H1 (cell line): ENCODE measurements at regions not wholly inside any gene's neighbourhood (a gene's known extent, or its start where the extent isn't known, plus 50 kb on each side); places are given as distances from the start of the nearest gene placed in this dataset.

ENCODE experiments used
- ATF2 ChIP-seq: IDR thresholded peaks from 2 replicates; pipeline ENCODE4 v1.6.1; 2012; ENCODE audit warnings: low read length, inconsistent platforms
- CBX8 ChIP-seq: fragments of 300-800, 300-1000 bp; sonication (generic); IDR thresholded peaks from 2 replicates; pipeline ENCODE4 v1.7.1; 2016; ENCODE audit warnings: low read depth, low read length, borderline replicate concordance
- CTCF ChIP-seq, 3 experiments: IDR thresholded peaks; 1 replicate in 2 of 3; 2 replicates in 1 of 3; pipeline versions ENCODE4 v1.5.1 to v1.6.1; 2011; ENCODE audit warnings: low read length in 3 of 3, mild to moderate bottlenecking in 3 of 3, inconsistent platforms in 2 of 3, low read depth in 1 of 3, moderate library complexity in 1 of 3; ENCODE audit not compliant: insufficient read depth in 1 of 3; ENCODE audit errors: control extremely low read depth in 1 of 3
- EP300 ChIP-seq, 2 experiments: IDR thresholded peaks; 1 replicate in 1 of 2; 2 replicates in 1 of 2; pipeline ENCODE4 v1.6.1; 2011 to 2012; ENCODE audit warnings: low read depth in 2 of 2, low read length in 2 of 2, mild to moderate bottlenecking in 2 of 2, borderline replicate concordance in 1 of 2, inconsistent platforms in 1 of 2, moderate library complexity in 1 of 2
- EZH2 ChIP-seq: fragments of 200-600 bp; sonication (generic); IDR thresholded peaks from 2 replicates; pipeline ENCODE4 v1.7.1; 2012; ENCODE audit warnings: low read depth, mild to moderate bottlenecking, moderate library complexity, low read length, inconsistent platforms; ENCODE audit not compliant: severe bottlenecking
- HDAC6 ChIP-seq: IDR thresholded peaks from one replicate; pipeline ENCODE4 v1.7.1; 2012; ENCODE audit warnings: low read depth, mild to moderate bottlenecking, inconsistent platforms, low read length, moderate library complexity
- KDM1A ChIP-seq: fragments of 200-600, 300-600 bp; sonication (generic); IDR thresholded peaks from 2 replicates; pipeline ENCODE4 v1.7.1; 2016; ENCODE audit warnings: mild to moderate bottlenecking, low read length, borderline replicate concordance
- POLR2A ChIP-seq, 2 experiments: IDR thresholded peaks; 1 replicate in 1 of 2; 2 replicates in 1 of 2; pipeline ENCODE4 v1.6.1; 2011; ENCODE audit warnings: low read depth in 2 of 2, low read length in 2 of 2, mild to moderate bottlenecking in 2 of 2; ENCODE audit errors: control extremely low read depth in 1 of 2
- POLR2AphosphoS5 ChIP-seq: IDR thresholded peaks from 2 replicates; pipeline ENCODE4 v1.6.1; 2011; ENCODE audit warnings: low read depth, low read length
- SUZ12 ChIP-seq: fragments of 200-600 bp; sonication (generic); IDR thresholded peaks from 2 replicates; pipeline ENCODE4 v1.6.1; 2012; ENCODE audit warnings: mild to moderate bottlenecking, inconsistent platforms, low read length, moderate library complexity, mixed read lengths
- TAF1 ChIP-seq: IDR thresholded peaks from 2 replicates; pipeline ENCODE4 v1.6.1; 2011; ENCODE audit warnings: mild to moderate bottlenecking, low read depth, low read length
- TAF7 ChIP-seq: optimal IDR thresholded peaks from 2 replicates; pipeline ENCODE3; 2011; ENCODE audit warnings: low read depth, mild to moderate bottlenecking, inconsistent platforms, low read length, moderate library complexity, borderline replicate concordance
- ZNF274 ChIP-seq: IDR thresholded peaks from 2 replicates; pipeline ENCODE4 v1.7.0; 2012; ENCODE audit warnings: low read length, borderline replicate concordance; ENCODE audit errors: extremely low read depth
- TF ChIP-seq, protein P1 (sequence below): IDR thresholded peaks from 2 replicates; pipeline ENCODE4 v1.6.1; 2012; ENCODE audit warnings: inconsistent platforms

GRCh38 chr18:74005320-74006109 lies 142.1 kb downstream of the FBXO15 start:
- no peak for TF ChIP-seq POLR2AphosphoS5
- TF ChIP-seq, protein P1, sequence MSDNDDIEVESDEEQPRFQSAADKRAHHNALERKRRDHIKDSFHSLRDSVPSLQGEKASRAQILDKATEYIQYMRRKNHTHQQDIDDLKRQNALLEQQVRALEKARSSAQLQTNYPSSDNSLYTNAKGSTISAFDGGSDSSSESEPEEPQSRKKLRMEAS = no peak
- TF ChIP-seq EP300 (IDR thresholded peaks at IDR 0.05; ENCODE audit: borderline replicate concordance in 1 of 2, low read depth in 2 of 2, low read length in 2 of 2) = no peak
- no peak for TF ChIP-seq CTCF (IDR thresholded peaks at IDR 0.05; ENCODE audit: control extremely low read depth in 1 of 3, insufficient read depth in 1 of 3, low read depth in 1 of 3, low read length in 3 of 3)
- TF ChIP-seq ATF2 = no peak
- no peak for TF ChIP-seq TAF7
- TF ChIP-seq EZH2 = no peak
- no peak for TF ChIP-seq HDAC6
- no peak for TF ChIP-seq TAF1
- TF ChIP-seq CBX8 = no peak
- no peak for TF ChIP-seq POLR2A (IDR thresholded peaks at IDR 0.05; ENCODE audit: control extremely low read depth in 1 of 2, low read depth in 2 of 2, low read length in 2 of 2)
- no peak for TF ChIP-seq ZNF274
- TF ChIP-seq KDM1A = no peak
- no peak for TF ChIP-seq SUZ12
